Mammary epithelial cell (primary cell): ENCODE measurements at regions not wholly inside any gene's neighbourhood (a gene's known extent, or its start where the extent isn't known, plus 50 kb on each side); places are given as distances from the start of the nearest gene placed in this dataset.

Source experiments
- CTCF ChIP-seq, 2 donors: IDR thresholded peaks in 1 of 2; conservative IDR thresholded peaks in 1 of 2; 2 replicates each; pipeline ENCODE4 v1.5.1; 2011 to 2012; ENCODE audit warnings: inconsistent platforms in 2 of 2, low read length in 2 of 2, mild to moderate bottlenecking in 2 of 2, control low read depth in 1 of 2, low read depth in 1 of 2; ENCODE audit not compliant: insufficient read depth in 1 of 2; ENCODE audit errors: extremely low read depth in 1 of 2
- EZH2 ChIP-seq: IDR thresholded peaks from 2 replicates; pipeline ENCODE4 v1.6.1; 2012; ENCODE audit warnings: low read length, inconsistent platforms, borderline replicate concordance

- TF ChIP-seq CTCF (conservative IDR thresholded peaks at IDR 0.05 in 1 of 2, IDR thresholded peaks at IDR 0.05 in 1 of 2; ENCODE audit: extremely low read depth in 1 of 2, insufficient read depth in 1 of 2, low read depth in 1 of 2, low read length in 2 of 2) (no peak), EZH2 (no peak)
These were observed 143.7 kb downstream of the DNAJB6 start for GRCh38 chr7:157480371-157481050.
